ENCODE measurements at regions not wholly inside any gene's neighbourhood (a gene's known extent, or its start where the extent isn't known, plus 50 kb on each side); places are given as distances from the start of the nearest gene placed in this dataset.

- no peak for DNase-seq (ENCODE audit: low read depth in 2 of 2)
Measured at GRCh38 chr2:6657136-6657535, 208.6 kb downstream of the CMPK2 start.

GRCh38 chr2:6657855-6658254 lies 207.9 kb downstream of the CMPK2 start:
- no peak for DNase-seq (ENCODE audit: low read depth in 2 of 2)

- no peak for DNase-seq (ENCODE audit: low read depth in 2 of 2)
Measured at GRCh38 chr2:6664332-6665061, 201.2 kb downstream of the CMPK2 start.

- DNase-seq (ENCODE audit: low read depth in 2 of 2), result no peak
Measured at GRCh38 chr2:6665093-6666045, 200.3 kb downstream of the CMPK2 start.

GRCh38 chr2:6667326-6667725 lies 198.4 kb downstream of the CMPK2 start:
- DNase-seq (ENCODE audit: low read depth in 2 of 2), result no peak

- DNase-seq (ENCODE audit: low read depth in 2 of 2), result no peak
Measured at GRCh38 chr2:6671913-6672312, 193.8 kb downstream of the CMPK2 start.

GRCh38 chr2:6674381-6674780 lies 191.3 kb downstream of the CMPK2 start:
- DNase-seq (ENCODE audit: low read depth in 2 of 2), result no peak

GRCh38 chr2:6675791-6676190 lies 189.9 kb downstream of the CMPK2 start:
- DNase-seq (ENCODE audit: low read depth in 2 of 2), result no peak

- no peak for DNase-seq (ENCODE audit: low read depth in 2 of 2)
Measured at GRCh38 chr2:6676241-6676640, 189.5 kb downstream of the CMPK2 start.

GRCh38 chr2:6676776-6677175 lies 188.9 kb downstream of the CMPK2 start:
- no peak for DNase-seq (ENCODE audit: low read depth in 2 of 2)

- no peak for DNase-seq (ENCODE audit: low read depth in 2 of 2)
Measured at GRCh38 chr2:6679471-6679870, 186.2 kb downstream of the CMPK2 start.

- DNase-seq (ENCODE audit: low read depth in 2 of 2), result no peak
Measured at GRCh38 chr2:6683516-6683915, 182.2 kb downstream of the CMPK2 start.

- no peak for DNase-seq (ENCODE audit: low read depth in 2 of 2)
Measured at GRCh38 chr2:6685447-6685846, 180.3 kb downstream of the CMPK2 start.

GRCh38 chr2:6692056-6692455 lies 173.7 kb downstream of the CMPK2 start:
- DNase-seq (ENCODE audit: low read depth in 2 of 2), result no peak

GRCh38 chr2:6692819-6693218 lies 172.9 kb downstream of the CMPK2 start:
- no peak for DNase-seq (ENCODE audit: low read depth in 2 of 2)

- no peak for DNase-seq (ENCODE audit: low read depth in 2 of 2)
Measured at GRCh38 chr2:6694555-6694954, 171.2 kb downstream of the CMPK2 start.

- DNase-seq (ENCODE audit: low read depth in 2 of 2), result no peak
Measured at GRCh38 chr2:6700335-6700734, 165.4 kb downstream of the CMPK2 start.

GRCh38 chr2:6704077-6704476 lies 161.6 kb downstream of the CMPK2 start:
- no peak for DNase-seq (ENCODE audit: low read depth in 2 of 2)

- DNase-seq (ENCODE audit: low read depth in 2 of 2), result no peak
Measured at GRCh38 chr2:6721395-6721794, 144.3 kb downstream of the CMPK2 start.

- DNase-seq (ENCODE audit: low read depth in 2 of 2), result no peak
Measured at GRCh38 chr2:6722574-6722973, 143.1 kb downstream of the CMPK2 start.

GRCh38 chr2:6723865-6724604 lies 141.7 kb downstream of the CMPK2 start:
- no peak for DNase-seq (ENCODE audit: low read depth in 2 of 2)

- no peak for DNase-seq (ENCODE audit: low read depth in 2 of 2)
Measured at GRCh38 chr2:6724605-6725140, 141.0 kb downstream of the CMPK2 start.
